ENCODE measurements at regions not wholly inside any gene's neighbourhood (a gene's known extent, or its start where the extent isn't known, plus 50 kb on each side); places are given as distances from the start of the nearest gene placed in this dataset.
A peak's percentile ranks its signal among the peaks of the same experiment; 100 is the strongest.

- no peak for TF ChIP-seq CTCF (IDR thresholded peaks at IDR 0.05; ENCODE audit: low read depth, low read length)
- DNase-seq (ENCODE audit: extremely low read depth, low read depth) = no peak
Observed at GRCh38 chr12:105756961-105757360, 381.8 kb downstream of the NUAK1 start.

- no peak for TF ChIP-seq CTCF (IDR thresholded peaks at IDR 0.05; ENCODE audit: low read depth, low read length)
- no peak for DNase-seq (ENCODE audit: extremely low read depth, low read depth)
Observed at GRCh38 chr12:105759149-105759548, 379.6 kb downstream of the NUAK1 start.

- DNase-seq (ENCODE audit: extremely low read depth, low read depth) = no peak
- TF ChIP-seq CTCF (IDR thresholded peaks at IDR 0.05; ENCODE audit: low read depth, low read length) = no peak
Observed at GRCh38 chr12:105761075-105761474, 377.7 kb downstream of the NUAK1 start.

GRCh38 chr12:105764216-105764835 is 374.4 kb downstream of the NUAK1 start:
- peak; percentile 20 for DNase-seq (ENCODE audit: extremely low read depth, low read depth)
- TF ChIP-seq CTCF (IDR thresholded peaks at IDR 0.05; ENCODE audit: low read depth, low read length) = no peak

- no peak for DNase-seq (ENCODE audit: extremely low read depth, low read depth)
- no peak for TF ChIP-seq CTCF (IDR thresholded peaks at IDR 0.05; ENCODE audit: low read depth, low read length)
Observed at GRCh38 chr12:105765053-105766014, 373.4 kb downstream of the NUAK1 start.

DNA sequence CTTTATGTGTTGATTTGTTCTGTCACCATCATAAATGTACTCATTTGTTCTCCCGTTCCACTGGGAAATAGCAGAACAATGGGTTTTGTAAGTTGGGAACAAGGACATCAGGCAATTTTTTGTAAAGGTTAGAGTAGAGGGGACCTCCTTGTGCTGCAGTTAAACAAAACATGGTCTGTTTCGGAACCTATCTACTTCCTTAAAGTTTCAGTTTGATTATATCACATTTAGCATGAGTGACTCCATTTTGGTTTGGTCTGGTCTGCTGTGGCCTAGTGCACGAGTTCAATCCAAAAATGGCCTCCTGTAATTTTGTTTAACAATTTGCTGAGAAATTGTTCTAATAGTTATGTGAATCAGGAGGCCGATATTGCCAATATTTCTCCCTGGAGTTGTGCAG is 372.7 kb downstream of the NUAK1 start:
- TF ChIP-seq CTCF (IDR thresholded peaks at IDR 0.05; ENCODE audit: low read depth, low read length) = no peak
- DNase-seq (ENCODE audit: extremely low read depth, low read depth) = no peak

GRCh38 chr12:105769486-105769885 is 369.3 kb downstream of the NUAK1 start:
- no peak for TF ChIP-seq CTCF (IDR thresholded peaks at IDR 0.05; ENCODE audit: low read depth, low read length)
- DNase-seq (ENCODE audit: extremely low read depth, low read depth) = no peak

Data from AG09319 (cell line).